ENCODE measurements at regions not wholly inside any gene's neighbourhood (a gene's known extent, or its start where the extent isn't known, plus 50 kb on each side); places are given as distances from the start of the nearest gene placed in this dataset.

DNA sequence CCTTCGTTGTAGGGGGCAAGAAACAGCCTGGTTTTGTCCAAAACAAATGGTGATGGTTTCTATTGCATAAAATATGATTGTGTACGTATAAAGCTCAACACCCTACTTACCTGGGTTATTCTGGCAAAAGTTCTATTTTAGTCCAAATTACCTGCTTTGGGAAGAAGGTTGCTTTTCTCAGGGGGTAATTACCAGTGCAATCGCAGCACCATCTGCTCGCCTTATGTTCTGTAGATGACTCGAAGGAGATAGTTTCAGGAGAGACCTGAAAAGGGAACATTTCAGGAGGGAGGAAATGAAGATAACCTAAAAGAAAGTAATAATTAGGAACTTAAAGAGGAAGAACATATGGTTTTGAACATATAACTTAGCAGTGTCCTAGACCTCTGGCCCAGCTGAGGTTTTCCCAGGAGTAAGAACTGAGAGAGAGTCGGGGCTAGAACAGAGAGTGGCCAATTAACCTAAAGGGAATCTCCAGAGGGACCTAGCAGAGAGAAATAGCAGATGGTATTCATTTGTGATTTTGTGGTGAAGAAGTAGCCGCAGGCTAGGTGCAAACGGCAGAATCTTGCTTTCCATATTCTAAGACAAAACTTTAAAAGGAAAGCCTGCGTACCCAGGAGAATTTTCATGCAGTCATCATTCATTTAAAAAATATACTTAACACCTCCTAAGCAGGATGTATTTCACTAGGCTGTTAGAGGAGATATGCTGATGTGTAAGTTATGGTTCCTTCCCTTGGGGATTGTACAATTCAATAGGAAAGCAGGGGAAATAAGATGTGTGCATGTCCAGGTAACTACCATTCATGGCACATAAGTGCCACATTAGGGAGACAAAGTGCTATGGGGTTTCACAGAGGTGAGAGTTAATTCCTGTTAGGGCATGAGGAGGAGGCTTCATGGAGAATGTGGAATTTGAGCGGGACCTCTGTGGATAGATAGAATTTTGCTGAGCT is 113.0 kb upstream of the SLC10A2 start:
- no peak for DNase-seq

GRCh38 chr13:103174966-103175365 is 108.7 kb upstream of the SLC10A2 start:
- DNase-seq = no peak

GRCh38 chr13:103168901-103169508 is 102.8 kb upstream of the SLC10A2 start:
- no peak for DNase-seq

DNA sequence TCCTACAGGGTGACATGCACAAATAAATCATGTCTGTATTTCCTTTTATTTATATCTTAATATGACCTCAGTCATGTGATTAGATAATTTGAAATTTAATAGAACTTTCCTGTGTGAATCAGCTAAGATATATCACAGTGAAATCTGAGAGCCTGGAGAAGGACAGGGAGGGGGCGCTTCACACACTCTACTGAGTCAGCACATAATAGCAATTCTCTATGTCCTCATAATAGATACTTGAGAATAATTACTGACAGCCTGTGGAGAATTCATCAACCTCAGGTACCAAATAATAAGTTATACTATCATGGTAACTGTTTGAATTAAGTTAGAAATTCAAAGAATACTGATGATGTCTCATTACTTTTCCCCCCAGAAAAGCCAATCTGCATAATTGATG is 98.0 kb upstream of the SLC10A2 start:
- DNase-seq = no peak

GRCh38 chr13:103161476-103161875 is 95.3 kb upstream of the SLC10A2 start:
- no peak for DNase-seq

- DNase-seq = no peak
Measured at GRCh38 chr13:103157434-103158145, 91.4 kb upstream of the SLC10A2 start.

- no peak for DNase-seq
Measured at GRCh38 chr13:103157016-103157415, 90.8 kb upstream of the SLC10A2 start.

DNA sequence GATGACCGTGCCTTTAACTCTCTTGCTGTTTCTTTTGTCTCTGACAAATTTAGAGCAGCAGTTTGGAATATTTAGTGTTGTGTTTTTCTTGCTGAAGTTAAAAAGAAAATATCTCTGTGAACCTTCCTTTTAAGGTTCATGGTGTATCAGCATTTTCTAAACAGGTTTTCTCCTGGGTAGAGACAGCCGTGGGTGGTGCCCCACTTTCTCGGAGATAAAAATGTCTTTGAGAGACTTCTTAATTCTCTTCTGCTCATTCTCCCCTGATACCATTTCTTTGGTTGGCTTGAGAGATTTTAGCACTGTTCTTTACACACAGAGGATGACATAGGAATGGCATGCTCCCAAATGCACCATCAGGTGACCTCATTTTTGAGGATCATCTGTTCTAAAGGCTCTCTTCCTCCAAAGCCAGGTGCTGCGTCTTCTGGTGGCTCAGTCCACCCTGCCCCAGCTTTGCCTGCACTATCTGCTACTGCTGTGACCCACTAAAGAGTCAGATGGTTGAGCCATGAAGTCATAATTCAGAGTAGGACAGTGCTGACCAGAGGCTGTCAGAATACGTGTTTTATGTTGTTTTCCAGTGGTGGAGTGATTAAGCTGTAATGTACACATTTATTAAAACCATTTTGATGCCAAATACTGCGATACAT is 90.3 kb upstream of the SLC10A2 start:
- DNase-seq = no peak

DNA sequence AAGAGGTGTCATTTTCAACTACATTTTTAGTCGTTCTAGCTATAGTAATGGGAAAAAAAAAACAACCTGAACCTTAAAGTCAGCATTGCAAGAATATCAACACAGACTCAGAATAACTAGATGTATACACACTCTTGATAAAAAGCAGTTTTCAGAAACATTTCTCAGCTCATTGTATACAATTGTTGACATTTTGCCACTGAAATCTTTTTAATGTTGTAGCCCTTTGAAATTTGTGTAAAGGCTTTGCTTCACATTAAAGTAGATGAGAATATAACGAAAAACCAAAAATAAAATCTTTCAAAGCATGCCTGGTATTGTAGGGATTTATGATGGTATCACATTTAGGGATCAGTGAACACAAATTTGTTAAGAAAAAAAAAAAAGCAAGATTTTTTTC is 87.2 kb upstream of the SLC10A2 start:
- DNase-seq = no peak

DNA sequence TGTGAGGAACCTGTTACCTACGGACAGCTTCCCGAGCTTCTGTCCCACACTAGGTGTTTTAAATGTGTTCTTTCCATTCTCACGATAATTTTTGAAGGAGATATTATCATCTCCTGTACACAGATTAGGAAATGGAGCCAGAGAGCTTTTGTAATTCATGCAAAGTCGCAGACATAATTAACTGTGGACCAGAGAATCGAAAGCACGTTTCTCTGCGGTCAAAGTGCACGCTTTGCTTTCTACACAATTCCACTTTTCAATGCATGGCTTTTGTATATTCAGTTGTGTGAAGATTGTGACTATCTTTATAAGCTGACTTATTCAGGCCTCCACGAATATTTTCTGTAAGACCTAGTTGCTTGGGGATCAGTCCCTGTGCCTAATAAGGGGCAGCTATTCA is 81.7 kb upstream of the SLC10A2 start:
- no peak for DNase-seq

DNA sequence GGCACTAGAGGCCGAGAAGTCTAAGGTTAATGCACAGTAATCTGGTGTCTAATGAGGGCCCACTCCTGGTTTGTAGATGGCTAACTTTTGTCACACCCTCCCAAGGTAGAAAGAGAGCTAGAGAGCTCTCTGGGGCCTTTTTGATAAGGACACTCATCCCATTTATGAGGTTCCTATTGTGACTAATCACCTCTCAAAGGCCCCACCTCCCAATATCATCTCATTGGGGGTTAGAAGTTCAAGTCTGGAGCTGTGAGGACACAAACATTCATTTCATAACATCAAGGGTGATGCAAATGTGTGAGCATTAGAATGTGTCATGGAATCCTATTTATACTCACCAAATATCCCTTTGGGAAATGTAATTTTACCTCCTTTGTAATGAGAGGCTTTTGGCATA is 79.2 kb upstream of the SLC10A2 start:
- no peak for DNase-seq

DNA sequence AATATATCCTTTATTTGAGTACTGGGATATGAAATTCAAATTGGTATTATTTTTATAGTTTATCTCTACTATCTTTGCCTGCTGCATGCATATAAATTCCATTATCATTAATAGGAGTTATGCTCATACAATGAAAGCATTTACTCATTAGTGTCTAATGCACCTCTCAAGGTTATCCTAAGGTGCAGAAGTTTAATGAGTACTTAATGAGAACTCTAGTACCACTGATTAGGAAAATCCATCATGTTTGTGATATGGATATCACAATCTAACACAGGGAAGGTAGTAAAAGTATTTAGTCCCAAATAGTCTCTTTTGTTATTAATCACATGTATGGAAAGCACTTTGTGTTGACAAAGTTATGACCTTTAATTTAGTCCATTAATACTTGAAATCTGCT is 77.2 kb upstream of the SLC10A2 start:
- DNase-seq = no peak

DNA sequence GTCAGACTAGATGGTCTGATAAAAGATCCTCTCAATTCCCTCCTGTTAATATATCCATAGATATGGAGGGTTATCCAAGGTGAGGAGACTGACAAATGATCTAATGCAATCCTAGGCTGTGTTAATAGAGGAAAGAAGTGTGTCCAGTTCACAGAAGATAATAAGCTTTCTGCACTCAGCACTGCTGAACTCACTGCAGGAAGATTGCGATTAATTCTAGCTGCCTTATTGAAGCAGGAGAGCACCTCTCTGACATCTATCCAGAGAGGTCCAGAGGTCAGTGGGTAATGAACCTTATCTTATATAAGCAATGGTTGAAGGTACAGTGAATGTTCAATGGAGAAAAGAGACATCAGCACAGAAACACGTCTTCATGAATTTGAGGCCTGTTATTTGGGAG is 75.9 kb upstream of the SLC10A2 start:
- no peak for DNase-seq

- no peak for DNase-seq
Measured at GRCh38 chr13:103140001-103140671, 73.9 kb upstream of the SLC10A2 start.

DNA sequence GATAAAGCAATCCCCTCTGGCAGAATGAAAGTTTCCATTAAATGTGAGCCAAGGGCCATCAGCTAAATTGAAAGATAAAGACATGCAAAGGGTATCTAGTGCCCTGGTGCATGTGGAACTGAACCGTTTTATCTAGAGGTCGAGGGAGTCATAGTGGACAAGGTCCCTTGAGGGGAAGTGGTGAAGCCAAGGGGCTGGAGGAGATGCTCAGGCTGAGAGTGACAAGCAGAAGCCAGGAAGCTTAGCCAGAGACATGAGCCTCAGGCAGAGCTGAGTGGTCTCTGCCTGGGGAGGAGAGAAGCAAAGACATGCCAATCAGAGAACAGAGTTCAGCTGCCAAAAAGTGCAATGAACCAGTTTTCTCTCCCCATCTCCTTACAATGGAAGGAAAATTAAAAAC is 68.1 kb upstream of the SLC10A2 start:
- no peak for DNase-seq

DNA sequence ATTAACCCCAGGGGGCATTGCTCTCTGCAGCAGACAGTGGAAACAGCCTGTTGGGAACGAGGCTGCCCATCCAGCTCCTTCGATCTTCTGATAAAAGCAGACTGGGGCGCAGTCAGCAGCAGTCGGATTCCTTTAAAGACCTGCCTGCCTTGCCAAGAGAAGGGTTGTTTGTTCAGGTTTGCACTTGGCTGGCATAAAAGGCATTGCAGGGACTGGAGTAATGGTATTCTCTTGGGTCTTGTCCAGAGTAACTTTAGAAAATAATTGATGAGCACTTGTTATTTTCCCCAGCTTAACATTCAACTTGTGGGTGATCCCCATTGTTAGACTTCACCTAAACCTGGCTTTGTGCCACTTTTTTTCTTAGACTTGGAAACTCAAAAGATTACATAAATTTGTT is 67.3 kb upstream of the SLC10A2 start:
- no peak for DNase-seq

DNA sequence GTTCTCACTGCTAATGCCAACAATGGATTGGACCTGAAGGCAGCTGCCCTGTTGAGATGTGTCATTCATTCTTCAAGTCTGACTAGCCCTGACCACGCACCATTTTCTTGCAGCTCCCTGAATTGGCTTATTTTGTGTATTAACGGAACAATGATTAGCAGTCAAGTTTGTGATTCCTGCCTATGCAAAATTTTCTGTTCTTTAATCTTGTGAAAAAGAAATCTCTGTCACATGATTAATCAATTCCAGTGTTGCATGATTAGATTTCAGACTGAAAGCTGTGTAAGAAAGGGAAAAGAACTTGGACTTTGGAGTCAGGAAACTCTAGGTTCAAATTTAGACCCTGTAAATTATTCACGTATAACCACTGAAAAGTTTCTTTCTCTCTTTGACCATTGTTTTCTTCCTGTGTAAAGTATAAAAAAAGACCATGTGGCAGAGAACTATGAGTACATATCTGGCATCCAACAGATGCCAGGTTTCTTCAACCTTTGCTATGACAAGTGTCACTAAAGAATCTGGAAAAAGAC is 64.5 kb upstream of the SLC10A2 start:
- no peak for DNase-seq

- DNase-seq = no peak
Measured at GRCh38 chr13:103130146-103130545, 63.9 kb upstream of the SLC10A2 start.

Data from activated CD8-positive, alpha-beta memory T cell treated with anti-CD3 and anti-CD28 coated beads for 24 hours (primary cell).